Embryonic facial prominence (tissue), 1 donor: ENCODE measurements at regions not wholly inside any gene's neighbourhood (a gene's known extent, or its start where the extent isn't known, plus 50 kb on each side); places are given as distances from the start of the nearest gene placed in this dataset.

Source experiments
- DNase-seq: peaks from one replicate; pipeline ENCODE4 v3.0.0-alpha.2; 2016; ENCODE audit errors: extremely low spot score

GRCh38 chr17:12376276-12376675, 289.4 kb upstream of the MYOCD start:
- DNase-seq = no peak

GRCh38 chr17:12386225-12386624, 279.5 kb upstream of the MYOCD start:
- no peak for DNase-seq

DNA sequence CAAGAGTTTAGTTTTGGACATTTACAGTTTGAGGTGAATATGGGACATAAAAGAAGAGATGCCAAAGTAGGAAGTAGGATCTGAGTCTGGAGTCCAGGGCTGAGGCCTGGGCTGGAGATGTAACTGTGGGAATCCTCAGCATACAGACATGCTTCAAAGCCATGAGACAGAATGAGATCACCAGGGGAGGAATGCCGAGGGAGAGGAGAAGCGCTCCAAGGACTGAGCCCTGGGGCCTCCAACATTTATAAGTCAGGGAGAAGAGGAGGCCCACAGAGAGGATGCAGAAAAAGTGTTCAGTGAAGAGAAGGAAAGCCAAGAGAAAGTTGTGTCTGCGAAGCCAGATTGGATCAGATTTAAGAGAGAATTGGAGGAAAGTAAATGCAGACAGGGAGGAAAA, 277.5 kb upstream of the MYOCD start:
- DNase-seq = no peak

DNA sequence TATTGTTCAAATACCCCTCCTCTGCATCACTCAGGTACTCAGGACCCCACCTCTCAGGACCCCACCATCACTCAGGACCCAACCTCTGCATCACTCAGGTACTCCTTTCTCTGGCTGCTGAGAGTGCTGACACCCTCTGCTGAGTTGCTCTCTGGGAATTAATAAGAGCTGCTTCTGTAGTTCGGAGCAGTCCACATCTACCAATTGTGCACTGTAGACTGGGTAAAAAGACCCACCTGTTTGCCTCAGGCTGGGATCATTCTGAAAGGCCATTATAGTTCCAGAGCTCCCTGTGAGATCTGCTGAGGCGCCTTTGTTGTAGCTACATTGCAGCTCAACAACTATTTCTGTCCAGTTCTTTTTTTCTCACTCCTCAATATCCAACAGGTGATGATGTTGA, 276.3 kb upstream of the MYOCD start:
- no peak for DNase-seq

GRCh38 chr17:12390631-12391030, 275.1 kb upstream of the MYOCD start:
- DNase-seq = no peak

DNA sequence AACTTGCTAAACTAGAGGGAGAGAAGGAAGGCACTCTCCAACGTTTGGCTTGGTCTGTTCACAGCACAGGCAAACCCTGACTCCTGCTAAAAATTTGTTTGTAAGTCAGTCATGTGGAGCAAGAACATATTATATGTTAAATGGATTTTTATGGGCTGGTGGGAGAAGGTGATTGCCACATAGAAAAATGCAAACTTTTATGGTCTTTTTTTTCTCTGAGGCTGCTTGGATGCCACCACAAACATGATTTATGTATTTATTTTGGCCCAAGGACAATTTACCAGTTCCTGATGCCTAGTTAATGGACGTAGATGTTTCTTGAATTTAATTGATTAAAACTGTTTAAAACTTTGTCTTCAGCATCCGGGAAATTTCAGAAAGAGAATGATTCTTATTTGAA, 274.2 kb upstream of the MYOCD start:
- DNase-seq = no peak

- DNase-seq = no peak
Observed at GRCh38 chr17:12395733-12396354, 269.8 kb upstream of the MYOCD start.

DNA sequence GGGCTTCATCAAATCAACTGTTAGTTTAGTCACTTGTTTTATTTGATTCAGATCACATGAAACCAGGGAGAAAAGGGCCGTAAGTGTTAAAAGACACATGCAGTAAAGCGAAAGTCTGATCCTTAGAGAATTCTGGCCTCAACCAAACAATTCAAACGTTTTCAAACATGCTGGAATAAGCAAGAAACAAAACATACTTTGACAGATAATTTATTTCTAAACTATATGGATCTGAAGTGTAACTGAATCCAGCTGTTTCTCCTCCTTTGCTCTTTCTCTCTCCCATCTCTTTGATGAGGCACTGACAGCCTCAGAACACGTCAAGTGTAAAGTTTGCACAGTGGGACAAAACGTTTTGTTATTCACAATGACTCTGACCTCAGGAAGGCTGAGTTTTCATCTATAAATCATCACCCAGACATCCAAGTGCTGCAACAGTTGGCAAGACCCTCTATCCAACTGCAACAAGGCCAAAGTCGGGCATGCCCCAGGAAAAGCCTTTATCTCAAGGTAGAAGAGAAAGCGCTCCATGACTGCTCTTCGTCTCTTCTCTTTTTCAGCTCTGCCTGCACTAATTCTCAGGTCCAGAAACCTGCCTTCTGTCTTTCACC, 267.1 kb upstream of the MYOCD start:
- DNase-seq = no peak

- DNase-seq = no peak
Observed at GRCh38 chr17:12402963-12403622, 262.6 kb upstream of the MYOCD start.

DNA sequence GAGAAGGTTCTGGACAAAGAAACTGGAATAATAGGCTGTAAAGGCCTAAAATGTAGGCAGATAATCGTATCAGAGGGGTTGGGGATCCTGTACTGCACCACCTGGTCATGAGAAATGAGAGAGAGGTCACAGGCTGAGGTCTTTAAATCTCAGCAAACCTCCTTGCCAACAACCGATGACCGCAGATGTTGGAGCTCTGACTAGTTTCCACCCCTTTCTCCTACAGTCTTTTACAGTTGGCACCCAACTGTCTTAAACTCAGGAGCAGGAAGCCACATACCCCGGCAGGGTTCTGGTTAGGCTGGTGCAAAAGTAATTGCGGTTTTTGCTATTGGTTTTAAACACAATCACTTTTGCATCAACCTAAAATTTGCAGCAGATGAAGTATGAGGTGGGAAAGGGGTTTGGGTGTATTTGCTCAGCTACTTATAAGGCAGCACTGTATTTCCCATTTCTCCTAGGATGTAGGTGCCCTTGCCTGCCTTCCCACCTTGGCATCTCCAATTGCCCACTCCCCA, 261.8 kb upstream of the MYOCD start:
- DNase-seq = no peak

- no peak for DNase-seq
Observed at GRCh38 chr17:12406623-12407215, 259.0 kb upstream of the MYOCD start.

DNA sequence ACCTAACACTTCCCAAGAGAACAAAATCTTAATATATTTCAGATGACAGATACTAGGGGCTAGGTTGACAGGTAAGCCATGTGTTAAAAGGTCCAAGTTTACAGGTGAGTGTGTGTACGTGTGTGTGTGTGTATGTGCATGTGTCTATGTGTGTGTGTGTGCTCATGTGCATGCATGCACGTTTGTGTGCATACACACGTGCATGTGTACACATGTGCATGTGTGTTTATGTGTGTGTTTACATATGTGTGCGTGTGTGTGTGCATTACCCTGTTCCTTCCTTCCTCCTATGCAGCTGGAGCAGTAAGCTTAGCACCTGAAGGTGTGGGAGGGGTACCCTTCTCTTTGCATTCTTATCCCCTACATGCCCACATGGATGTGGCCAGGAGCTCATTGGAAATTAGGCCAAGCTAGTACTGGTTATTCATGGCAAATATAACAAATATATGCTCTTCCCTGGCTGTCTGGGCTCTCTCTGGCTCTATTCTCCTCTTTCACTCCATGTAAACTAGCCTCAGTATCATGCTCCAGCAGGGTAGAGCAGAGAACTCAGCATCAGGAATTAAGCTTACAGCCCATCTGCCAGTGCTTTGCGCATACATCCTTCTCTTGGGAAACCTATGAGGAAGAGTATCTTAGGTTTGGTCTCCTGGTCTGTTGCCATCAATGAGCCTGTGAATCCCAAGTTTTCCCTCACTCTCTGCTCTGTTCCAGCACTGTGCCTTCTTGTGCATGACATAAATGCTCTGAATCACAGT, 258.0 kb upstream of the MYOCD start:
- no peak for DNase-seq

GRCh38 chr17:12409082-12409481, 256.6 kb upstream of the MYOCD start:
- DNase-seq = no peak

GRCh38 chr17:12410717-12411116, 255.0 kb upstream of the MYOCD start:
- DNase-seq = no peak

- DNase-seq = no peak
Observed at GRCh38 chr17:12415031-12415430, 250.7 kb upstream of the MYOCD start.

- no peak for DNase-seq
Observed at GRCh38 chr17:12421077-12421476, 244.6 kb upstream of the MYOCD start.

DNA sequence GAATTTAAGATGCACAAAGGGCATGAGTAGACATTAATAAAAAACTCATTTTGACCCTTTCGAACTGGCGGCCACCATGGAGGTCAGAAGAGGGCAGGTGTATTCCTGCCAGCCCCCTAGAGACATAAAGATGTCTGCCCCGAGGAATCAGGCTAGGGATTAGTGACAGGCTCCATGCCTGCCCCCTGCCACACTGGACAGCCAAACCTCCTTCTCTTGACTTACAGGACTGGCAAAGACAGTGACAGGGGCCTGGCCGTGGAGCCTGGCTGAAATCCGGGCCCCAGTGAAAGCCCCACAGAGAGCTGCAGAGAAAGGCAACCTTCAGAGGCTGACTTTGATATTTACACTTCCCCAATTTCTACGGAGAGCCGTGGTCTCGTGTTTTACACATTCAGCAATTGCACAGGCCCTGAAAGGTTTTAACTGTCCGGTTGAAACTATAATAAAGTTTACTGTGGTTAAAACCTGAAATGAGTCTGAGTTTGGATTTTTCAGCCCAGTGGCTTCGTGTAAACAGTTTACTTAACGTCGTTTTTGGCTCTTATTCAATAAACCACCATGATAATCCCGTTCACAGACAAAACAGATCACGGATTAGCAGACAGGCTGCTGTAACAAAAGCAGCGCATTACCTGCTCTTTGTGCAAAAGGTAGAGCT, 243.9 kb upstream of the MYOCD start:
- DNase-seq = no peak

DNA sequence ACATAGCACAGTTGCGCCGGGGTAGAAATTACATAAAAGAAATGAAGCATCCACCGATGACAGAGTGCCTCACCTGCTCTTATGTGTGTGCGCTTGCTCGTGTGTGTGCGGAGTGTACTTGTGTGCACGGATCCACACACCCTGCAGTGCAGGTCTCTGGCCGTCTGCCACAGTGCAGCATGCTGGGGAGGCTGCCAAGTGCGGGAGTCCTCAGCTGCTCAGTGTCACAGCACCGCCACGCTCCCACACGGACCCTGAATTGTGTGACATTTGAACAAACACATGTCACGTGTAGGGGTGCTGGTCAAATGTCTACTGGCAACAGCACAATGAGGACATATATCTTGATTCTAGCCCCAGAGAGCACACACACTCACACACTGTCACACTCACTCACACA, 243.0 kb upstream of the MYOCD start:
- no peak for DNase-seq

- DNase-seq = no peak
Observed at GRCh38 chr17:12423337-12423736, 242.4 kb upstream of the MYOCD start.

DNA sequence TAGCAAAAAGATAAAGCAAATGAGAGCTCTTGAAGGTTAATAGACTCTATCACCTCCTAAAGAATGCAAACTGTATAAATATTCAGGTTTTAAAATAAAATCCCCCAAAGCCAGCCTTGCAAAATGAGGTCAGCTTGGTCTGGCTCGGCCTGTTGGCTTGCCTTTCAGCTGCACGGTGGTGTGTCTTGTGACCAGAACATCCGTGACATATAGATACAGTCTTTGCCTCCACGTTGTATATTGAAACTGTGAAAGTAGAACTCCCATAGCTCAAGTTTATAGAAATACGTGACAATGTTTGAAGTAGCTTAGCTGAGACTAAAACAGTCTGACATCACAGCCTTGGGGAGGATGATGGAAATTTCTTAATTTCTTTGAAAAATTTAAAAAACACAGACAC, 236.6 kb upstream of the MYOCD start:
- no peak for DNase-seq

DNA sequence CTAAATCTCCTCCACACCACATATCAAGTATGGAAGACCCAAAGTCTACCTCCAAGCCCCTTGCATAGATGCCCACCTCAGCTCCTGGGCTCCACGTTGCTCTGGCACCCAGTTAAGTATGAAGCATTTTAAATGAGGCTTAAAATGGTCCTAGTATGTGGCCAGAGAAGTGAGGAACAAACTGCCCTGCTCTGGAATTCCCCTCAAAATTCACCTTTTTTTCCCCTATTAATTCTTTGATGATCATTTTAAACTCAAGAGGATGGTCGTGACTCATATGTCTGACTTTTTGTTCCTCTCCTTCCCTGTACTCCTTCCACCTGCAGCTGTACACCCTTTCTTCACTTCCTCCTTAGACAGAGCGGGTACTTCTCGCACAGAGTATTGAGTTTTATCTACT, 234.5 kb upstream of the MYOCD start:
- no peak for DNase-seq

GRCh38 chr17:12438212-12438611, 227.5 kb upstream of the MYOCD start:
- no peak for DNase-seq
